DND-41 (cell line): ENCODE measurements at regions not wholly inside any gene's neighbourhood (a gene's known extent, or its start where the extent isn't known, plus 50 kb on each side); places are given as distances from the start of the nearest gene placed in this dataset.

Source experiments
- CTCF ChIP-seq: IDR thresholded peaks from 2 replicates; pipeline ENCODE4 v1.5.1; 2012; ENCODE audit warnings: borderline replicate concordance, low read length, moderate library complexity, mild to moderate bottlenecking; ENCODE audit not compliant: poor library complexity, severe bottlenecking; ENCODE audit errors: extremely low read depth
- EZH2 ChIP-seq: IDR thresholded peaks from 3 replicates; pipeline ENCODE4 v1.6.1; 2012; ENCODE audit warnings: borderline replicate concordance, low read depth, mild to moderate bottlenecking, moderate library complexity, low read length, inconsistent platforms; ENCODE audit not compliant: severe bottlenecking

GRCh38 chr3:109882144-109882543, 544.8 kb upstream of the DPPA4 start:
- TF ChIP-seq CTCF (no peak), EZH2 (no peak)
